C4-2B (cell line): ENCODE measurements at regions not wholly inside any gene's neighbourhood (a gene's known extent, or its start where the extent isn't known, plus 50 kb on each side); places are given as distances from the start of the nearest gene placed in this dataset.

Experiments used
- H3K27ac ChIP-seq: fragments of 450-650 bp; 2 replicates; pipeline ENCODE4 v1.5.1; 2017
- CTCF ChIP-seq: fragments of 450-650 bp; conservative IDR thresholded peaks from 2 replicates; pipeline ENCODE4 v1.5.1; 2017; ENCODE audit warnings: mild to moderate bottlenecking
- ZFX ChIP-seq: fragments of 450-650 bp; IDR thresholded peaks from 2 replicates; pipeline ENCODE4 v1.6.1; 2017

DNA sequence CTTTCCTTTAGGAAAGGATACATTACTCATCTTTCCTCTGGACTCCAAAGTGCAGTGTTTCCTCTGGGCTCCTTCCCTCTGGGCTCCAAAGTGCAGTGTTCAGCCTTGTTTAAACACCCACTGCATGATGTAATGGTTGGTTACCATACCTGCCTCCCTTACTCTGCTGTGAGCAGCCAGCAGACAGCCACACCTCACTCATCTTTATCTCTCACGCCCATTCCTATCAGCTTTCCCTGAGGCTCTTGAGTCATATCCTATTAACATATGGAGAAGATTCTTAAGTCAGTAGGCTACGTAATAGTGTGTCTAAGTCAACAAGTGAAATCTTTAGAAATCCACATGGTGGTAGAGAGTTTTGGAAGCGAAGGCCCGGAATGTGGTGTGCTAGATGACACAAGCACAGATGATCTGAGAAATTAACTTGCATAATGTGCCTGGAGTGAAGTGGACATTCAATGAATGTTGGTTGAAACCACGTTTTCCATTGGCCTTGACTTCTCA lies 97.2 kb upstream of the CTNNB1 start:
- TF ChIP-seq ZFX (no peak), CTCF (no peak)

GRCh38 chr3:41102750-41103149 lies 96.6 kb upstream of the CTNNB1 start:
- H3K27ac ChIP-seq = peak overlapping the region; percentile 45
- TF ChIP-seq ZFX (no peak), CTCF (no peak)

More for the DNA sequence above, 97.2 kb upstream of the CTNNB1 start:
- peak overlapping the region; percentile 45; the same call in 1 of the 2 replicates for H3K27ac ChIP-seq

GRCh38 chr3:41103200-41103599 lies 96.1 kb upstream of the CTNNB1 start:
- TF ChIP-seq CTCF (no peak), ZFX (no peak)
- H3K27ac ChIP-seq = peak overlapping the region; percentile 45

DNA sequence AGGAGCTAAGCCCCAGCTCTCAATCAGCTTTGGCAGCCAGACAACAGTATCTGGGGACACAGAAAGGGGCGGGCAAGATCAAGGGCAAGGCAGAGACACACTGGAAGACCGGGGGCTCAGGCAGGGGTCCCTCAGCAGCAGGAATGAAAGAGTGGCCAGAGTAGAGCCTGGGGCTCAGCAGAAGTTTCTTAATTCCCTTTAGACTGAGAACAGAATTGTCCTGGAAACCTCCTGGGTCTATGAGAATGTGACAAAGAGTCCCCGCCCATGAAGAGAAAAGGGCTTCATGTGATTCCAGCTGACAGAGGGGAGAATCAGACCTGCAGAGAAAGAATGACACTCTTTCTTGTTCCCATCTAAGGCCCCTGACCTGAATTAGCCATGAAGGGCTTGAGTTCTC lies 95.2 kb upstream of the CTNNB1 start:
- peak overlapping the region; percentile 45; the same call in 1 of the 2 replicates for H3K27ac ChIP-seq
- TF ChIP-seq CTCF (no peak), ZFX (no peak)

DNA sequence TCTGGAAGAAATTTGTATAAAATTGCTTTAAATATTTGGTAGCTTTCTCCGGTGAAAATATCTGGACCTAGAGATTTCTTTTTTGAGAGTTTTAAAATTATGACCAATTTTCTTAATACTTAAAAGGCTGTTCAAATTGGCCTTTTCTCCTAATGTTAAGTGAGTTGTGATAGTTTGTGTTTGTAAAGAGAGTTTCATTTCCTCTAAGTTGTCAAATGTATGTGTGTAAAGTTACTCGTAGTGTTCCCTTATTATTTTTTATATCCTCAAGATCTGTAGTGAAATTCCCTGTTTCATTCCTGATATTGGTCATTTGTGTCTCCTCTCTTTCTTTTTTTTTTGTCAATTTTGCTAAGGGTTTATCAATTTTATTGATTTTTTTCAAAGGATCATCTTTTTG lies 92.6 kb upstream of the CTNNB1 start:
- no peak overlapping the region for H3K27ac ChIP-seq
- TF ChIP-seq CTCF (no peak), ZFX (no peak)

DNA sequence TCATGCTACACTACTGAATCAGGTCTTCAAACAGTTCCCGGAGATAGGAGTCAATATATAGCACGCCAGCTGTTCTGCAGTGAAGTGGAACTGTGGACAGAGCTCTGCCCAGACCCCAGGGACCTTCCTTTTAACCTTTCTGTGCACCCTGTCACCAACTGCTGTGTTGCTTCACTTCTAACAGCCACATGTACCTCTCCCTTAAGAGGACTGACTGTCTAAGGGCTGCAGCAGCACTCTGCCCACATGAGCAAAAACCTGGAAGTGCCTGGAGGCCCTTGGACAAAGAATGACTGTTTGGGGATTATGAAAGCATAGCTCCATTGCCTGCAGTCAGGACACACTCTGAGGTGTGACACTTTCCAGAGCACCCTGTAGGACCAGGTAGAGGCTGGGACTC lies 88.3 kb upstream of the CTNNB1 start:
- TF ChIP-seq ZFX = no peak
- no peak overlapping the region for H3K27ac ChIP-seq

DNA sequence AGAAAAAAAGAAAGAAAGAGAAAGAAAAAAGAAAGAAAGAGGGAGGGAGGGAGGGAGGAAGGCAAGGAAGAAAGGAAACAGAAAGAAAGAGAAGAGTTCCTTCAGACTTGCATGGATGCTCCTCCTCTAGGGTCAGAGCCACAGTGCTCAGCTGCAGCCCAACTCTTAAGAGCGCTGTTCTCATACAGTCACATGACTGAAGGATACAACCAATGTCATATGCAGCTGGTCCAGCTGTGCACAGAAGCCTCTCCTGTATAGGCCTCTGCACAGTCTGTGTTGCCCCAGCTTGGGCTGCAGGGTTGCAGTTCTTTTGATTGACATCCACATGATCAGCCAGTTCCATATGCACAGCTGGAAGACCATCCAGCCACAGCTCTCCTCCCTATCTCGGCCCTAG lies 86.8 kb upstream of the CTNNB1 start:
- no peak overlapping the region for H3K27ac ChIP-seq
- TF ChIP-seq ZFX (no peak), CTCF (no peak)

GRCh38 chr3:41115069-41115468 lies 84.2 kb upstream of the CTNNB1 start:
- TF ChIP-seq CTCF (no peak), ZFX (no peak)
- no peak overlapping the region for H3K27ac ChIP-seq
